LoVo (cell line): ENCODE measurements at regions not wholly inside any gene's neighbourhood (a gene's known extent, or its start where the extent isn't known, plus 50 kb on each side); places are given as distances from the start of the nearest gene placed in this dataset.

Source experiments
- DNase-seq: peaks from one replicate; pipeline ENCODE4 v3.0.0-alpha.2; 2016; ENCODE audit warnings: low spot score

DNA sequence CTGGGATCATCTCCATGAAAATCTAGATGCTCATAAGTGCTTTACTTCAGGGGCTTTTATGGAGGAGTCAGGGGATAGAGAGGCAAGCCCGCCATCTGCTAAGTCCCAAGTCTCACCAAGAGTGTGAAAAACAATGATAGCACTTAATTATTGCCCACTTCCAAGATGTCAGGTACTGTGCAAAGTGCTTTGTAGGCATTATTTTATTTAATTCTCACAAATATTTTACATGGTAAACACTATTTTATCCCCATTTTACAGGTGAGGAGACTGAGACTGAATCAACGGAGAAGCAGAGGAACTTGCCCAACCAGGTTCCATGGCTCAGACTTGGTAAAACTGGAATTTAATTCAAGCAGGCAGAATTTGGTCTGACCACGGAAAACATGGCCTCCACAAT is 147.5 kb downstream of the ACKR3 start:
- DNase-seq = no peak

DNA sequence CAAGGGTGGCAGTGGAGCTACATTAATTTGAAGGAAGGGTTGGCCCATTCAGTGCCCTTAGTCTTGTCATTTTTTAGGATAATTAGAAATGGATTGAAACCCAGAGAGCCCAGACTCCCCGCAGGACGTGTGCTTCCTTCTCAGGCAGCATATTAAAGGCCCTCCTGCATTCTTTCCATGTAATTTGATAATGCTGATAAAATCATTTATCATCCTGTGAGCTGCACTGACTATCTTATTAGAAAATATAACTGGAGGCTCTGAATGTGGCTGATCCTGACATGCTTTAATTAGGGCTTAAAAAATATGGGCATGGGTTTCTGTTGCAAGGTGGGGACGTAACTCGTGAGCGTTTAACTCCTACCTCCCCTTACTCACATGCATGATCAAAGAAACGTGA is 148.1 kb downstream of the ACKR3 start:
- DNase-seq = no peak

DNA sequence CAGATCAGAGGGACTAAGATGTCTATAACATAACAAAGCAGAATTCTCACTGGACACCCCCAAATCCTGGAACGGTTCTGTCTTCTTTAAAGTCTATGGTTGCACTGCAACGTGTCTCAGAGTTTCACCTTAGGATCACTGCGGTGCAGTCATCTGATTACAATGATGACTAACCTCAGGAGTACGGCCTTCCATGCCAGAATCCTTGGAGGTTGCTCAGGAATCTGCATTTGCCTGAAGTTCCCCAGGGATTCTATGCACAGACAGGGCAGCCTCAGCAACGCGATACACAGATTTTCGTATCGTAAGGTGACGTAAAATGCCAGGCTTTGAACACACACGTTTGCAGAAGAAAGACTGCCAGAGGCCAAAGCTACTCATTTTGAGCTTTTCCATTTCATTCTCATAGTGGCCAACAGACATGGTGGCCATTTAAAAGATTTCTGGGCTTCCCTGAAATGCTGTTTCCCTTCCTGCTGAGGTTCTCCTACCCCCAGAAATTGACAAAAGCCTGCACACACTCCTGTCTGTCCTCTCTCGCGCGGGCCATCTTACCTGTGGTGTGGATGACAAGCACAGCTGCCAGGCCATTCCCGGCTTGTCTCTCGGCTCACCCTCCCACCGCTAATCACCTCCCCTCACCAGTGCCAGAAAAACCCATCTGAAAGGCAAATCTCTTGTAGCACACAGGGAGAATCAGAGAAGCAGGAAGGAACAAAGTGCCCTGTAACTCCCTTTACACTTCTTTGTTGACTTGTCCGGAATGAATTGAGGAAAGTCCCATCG is 148.8 kb downstream of the ACKR3 start:
- no peak for DNase-seq

DNA sequence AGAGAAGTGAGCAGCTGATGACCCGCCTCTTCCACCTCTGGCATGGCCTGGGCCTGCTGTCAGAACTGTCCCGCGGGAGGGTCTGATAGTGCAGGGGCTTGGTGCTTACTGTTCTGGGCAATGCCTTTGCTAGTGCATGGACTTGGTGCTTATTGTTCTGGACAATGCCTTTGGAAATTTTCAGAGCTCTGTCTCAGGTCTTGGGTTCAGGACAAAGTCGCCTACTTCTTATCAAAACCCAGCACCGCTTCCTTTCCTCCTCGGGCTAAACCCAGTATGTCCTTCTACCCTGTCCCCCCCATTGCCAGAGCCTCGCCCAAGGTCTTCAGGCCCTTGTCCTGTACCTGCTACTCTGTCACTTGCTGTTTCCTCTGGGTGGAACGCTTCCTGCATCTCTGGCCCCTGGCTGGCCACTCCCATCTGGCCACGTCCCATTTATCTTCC is 149.6 kb downstream of the ACKR3 start:
- no peak for DNase-seq

DNA sequence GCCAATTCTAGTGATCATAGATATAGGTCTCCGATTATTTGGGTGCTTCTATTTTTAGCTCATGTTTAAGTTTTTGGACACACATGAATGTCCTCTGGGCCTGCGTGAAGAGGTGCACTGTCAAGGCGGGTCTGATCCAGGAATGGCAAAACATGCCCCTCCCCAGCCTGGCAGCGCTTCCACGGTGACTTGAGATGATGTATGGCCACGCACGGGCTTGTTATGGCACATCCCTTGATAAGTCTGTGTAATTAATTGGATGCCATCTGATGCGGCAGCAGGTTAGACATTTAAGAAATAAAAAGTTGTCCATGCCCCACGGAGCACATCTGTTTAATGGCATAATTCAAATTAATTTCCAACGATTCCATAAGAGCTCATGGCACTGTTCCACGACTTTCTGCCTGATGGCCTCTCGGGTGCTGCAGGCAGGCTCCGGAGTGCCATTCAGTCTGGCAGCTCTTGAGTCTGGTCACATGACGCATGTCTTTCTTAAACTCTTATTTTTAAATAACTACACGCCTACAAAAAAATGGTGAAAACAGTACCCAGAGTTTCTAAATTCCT is 151.4 kb downstream of the ACKR3 start:
- no peak for DNase-seq

DNA sequence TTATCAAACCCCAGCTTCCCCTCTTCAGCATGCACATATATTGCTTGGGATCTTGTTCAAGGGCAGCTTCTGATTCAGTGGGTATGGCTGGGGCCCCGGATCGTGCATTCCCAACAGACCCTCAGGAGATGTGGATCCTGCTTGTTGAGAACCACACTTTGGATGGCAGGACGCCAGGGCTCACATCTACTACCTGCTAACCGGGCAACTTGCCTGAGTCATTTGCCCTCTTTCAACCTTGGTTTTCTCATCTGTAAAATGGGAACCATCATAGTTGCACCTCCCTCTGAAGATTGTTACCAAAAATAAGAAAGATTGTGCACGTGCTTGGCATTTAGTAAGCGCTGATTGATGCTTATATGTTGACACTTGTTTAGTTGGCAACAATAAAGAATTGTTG is 154.6 kb downstream of the ACKR3 start:
- no peak for DNase-seq

DNA sequence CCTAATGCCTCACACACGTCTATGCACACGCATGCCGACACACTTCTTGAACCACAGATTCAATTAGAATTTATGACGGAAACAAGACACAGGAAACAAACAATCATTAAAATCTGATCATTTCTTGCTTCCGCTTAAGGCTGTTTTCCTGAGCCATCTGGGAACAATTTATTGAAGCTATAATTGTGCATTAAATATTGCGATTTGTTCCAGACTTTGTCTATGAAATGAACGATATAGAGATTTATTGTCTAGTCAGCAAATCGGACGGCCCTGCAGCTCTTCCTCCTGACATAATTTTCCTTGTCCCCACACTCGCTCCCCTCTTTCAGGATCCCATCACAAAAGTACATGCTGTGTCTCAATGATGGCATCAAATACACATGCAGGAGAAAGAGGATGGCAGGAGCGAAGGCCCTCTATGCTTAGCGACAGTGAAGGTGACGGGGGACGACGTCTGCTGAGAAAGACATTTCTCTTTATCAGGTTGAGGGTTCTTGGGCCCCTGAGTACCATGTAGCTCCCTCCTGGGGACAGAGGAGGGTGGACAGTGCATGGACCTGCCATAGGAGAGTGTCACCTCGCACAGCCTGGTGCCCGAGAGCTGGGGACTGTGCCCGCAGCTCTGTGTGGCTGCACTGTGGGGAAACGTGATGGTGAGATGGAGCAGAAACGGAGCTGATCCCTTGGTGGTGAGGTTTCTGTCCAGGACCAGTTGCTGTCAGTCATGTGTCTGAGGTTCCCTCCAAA is 157.3 kb downstream of the ACKR3 start:
- no peak for DNase-seq

DNA sequence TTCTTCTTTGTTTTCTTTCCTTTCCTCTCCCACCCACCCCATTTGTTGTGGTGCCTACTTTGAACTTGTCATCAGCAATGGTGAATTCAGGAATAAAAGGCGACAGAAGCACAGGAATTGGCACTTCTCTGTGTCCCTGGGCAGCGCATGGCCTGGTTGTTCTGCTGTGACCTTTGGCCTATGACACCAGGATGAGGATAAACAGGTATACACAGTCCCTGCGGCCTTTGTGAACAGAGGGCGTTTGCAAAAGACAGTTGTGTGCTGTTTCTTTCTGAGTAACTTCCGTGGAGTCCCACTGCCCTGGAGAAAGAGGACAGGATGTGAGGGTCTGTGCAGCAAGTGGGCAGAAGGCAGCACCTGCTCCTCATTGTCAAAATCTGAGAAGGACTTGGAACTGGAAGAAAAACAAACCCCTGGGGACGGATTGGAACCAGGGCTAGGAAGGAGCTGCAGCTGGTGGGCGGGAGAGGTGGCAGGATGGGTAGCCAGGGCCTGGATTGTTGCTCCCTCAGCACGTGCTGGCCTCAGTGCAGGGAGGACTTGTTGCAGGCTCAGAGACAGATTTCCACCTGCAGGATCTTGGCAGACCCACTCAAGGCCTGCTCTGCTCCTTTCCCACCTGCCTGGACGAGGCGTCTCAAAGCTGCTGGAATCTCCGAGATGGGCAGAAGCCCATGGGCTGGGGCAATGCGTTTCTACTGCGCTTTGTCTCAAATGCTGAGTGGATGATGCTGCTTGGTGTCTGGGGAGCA is 159.5 kb downstream of the ACKR3 start:
- no peak for DNase-seq

DNA sequence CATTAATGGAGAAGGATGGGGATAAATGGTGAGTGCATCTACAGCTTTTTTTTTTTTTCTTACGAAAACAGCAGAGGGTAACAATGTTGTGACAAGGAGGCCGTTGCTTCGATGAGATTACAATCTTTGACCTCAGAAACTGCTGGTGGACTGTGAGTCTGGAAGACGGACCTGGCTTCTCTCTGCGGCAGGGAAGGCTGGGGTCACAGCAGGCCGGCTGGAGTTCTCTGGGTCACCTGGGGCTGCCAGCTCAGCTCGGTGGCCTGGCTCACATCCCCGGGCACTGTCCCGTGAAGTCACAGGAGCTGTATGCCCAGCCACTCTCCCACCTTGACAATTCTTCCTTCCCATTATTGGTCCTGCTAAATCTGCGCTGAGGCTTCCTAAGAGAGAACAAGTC is 160.8 kb downstream of the ACKR3 start:
- no peak for DNase-seq

DNA sequence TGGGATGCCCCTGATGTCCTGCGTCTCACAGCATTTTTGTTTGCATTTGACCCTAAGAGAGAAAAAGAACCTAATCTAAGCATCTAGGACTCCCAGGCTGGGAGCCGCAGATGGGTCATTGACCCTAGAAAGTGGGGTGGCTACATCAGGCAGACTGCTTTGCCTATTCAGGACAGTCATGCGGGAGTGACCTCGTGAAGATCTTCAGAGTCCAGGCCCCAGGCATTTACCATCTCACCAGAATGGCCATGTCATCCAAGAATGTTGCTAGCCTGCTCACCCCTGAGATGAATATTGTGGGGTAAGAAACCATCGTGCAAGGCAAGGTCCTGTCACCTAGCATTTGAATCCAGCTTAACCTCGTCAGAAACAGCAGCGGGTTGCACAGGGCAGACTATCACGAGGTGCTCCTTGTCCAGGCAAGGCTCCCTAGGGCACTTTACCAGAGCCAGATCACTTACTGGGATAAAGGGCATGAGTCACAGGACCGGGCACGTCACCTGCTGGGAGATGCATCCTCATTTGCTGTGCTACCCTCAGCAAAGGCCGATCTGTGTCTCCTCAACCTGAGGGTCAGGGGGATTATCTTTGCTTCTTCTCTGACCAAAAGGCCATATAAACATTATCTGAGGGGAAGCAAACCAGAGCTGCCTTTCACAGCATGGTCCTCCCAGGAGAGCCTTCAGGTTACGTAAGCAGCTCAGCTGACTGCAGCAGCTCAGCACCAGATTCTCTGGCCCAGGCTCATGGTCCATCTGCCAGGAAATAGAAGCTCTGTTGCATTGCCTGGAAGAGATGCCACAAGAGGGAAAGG is 162.3 kb downstream of the ACKR3 start:
- DNase-seq = peak; percentile 26

DNA sequence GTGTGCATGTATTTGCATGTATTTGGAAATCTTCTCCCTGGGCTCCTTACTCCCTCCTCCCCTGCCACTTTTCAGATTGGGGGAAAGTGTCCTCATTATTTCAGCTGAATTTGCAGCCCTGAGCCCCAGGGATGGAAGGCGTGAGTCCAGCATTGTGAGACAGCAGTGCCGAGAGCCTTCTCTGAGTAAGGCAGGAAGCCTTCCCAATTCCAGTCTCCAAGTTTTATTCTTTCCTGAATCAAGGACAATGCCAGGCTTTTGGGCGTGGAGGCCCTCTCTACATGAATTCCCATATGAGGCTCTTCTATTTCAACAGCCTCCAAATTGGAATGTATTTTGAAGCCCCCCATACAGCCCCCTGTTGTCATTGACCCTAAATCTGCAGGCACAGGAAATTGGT is 163.5 kb downstream of the ACKR3 start:
- DNase-seq = no peak

DNA sequence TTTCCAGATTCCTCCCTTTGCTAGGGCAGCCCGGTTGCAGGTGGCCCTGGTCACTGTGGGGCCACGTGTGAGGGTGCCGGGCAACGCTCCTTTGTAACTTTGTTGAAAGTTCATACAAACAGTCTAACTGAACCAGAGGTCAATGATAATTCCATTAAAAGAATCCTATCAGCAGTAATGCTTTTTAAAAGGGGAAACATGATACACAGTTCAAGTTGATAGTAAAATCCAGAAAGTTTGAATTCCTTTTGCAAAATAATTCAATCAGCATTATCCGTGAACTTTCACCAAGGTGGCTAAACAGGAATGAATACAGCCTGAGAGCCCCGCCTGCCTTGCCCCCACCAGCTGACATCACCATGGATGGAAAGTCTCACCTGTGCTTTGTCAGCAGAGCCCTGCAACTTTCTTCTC is 166.2 kb downstream of the ACKR3 start:
- no peak for DNase-seq

DNA sequence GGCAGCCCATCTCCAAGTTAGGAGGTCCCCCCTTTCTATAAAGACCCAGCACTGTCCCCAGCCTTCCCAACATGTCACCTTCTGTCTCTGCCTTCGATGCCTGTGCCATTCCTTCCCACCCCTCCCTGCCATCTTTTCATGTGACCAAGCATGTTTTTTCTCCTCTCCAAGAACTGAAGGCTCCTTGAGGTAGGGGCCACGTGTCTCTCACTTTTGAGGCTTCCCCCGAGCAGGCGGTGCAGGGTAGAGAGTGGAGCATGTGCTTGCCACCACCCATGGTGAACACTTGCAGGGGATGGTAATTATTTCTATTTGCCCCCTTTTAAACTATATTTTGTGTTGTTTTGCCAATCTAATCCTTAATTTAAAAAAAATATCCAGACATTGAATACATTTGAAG is 168.4 kb downstream of the ACKR3 start:
- no peak for DNase-seq

DNA sequence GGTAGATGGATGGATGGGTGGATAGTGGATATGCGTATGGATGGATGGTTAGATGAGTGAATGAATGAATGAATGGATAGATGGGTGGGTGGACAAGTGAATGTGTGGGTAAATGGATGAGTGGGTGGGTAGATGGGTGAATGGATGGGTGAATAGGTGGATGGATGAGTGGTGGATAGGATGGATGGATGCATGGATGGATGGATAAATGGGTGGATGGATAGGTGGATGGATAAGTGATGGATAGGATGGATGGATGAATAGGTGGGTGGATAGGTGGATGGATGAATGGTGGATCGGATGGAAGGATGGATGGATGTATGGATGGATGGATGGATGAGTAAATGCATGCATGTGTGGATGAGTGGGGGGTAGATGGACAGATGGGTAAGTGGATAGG is 169.3 kb downstream of the ACKR3 start:
- DNase-seq = no peak

DNA sequence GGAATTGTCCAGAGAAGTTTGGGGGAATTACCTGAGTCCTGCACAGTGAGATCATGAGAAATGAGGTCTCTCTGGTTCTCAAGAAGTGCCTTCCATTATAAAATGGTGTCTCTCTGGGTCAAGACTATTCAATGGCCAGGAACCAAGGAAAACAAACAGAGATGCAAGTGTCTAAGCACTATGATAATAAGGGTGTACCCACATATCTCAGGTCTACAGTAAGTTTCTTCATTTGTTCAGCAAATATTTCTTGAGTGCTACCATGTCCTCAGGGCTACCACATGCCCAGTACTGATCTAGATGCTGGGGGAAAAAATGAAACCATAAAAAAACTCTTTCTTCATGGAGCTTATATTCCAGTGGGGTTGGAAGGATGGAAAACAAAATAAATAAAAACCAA is 170.0 kb downstream of the ACKR3 start:
- no peak for DNase-seq

DNA sequence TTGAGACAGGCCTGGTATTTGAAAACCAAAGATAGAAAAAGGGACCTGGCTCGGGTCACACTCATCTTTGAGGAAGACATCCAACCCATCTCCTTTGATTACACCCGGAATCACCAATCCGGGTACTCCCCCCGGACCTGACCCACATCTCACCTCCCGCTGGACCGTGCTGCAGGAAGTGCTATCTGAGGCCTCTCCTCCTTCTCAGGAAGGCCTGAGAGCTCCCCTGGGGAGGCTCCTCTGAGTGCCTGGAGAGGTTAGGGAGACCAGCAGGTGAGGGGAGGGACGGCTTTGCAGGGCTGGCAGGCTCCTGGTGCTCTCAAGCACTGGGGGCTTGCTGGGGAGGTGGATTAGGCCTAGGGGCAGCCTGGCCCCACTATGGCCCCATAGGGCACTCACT is 170.9 kb downstream of the ACKR3 start:
- no peak for DNase-seq

DNA sequence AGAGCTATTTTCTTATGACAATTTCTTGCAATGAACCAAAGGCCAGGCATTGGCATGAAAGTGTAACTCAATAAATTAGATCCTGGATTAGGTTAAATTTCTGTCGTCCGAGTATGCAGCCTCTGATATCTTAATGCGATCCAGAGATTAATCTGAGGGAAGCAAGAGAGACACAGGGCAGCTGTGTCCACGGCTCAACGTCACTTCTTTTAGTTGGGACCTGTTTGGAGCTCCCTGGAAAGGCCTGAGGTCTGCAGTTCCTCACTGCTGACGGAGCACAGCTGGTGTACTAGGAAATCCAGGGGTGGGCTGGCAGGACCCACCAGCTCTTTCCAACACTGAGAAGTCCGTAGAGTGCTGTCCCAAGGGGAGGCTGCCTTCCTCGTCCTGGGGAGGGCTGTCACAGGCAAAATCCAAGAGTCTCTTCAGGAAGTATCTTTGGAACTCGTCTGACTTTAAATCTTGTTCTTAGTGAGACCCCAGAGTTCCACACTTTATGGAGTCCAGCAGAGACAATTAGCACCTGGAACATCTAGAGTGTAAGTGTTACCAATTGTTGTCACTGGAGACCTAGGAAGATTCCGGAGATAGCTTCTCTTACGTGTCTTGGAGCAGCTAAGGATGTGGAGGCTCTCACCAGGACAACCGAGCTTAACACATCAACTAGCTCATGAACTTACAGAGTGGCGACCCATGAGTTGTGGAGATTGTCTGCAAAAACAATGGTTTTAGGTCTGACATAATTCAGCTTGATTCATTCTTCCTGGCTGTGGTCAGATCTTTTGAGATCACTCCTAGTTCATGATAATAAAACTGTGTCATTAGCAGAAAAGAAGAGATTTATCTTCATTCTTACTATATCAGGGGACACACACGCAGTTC is 173.7 kb downstream of the ACKR3 start:
- DNase-seq = no peak

DNA sequence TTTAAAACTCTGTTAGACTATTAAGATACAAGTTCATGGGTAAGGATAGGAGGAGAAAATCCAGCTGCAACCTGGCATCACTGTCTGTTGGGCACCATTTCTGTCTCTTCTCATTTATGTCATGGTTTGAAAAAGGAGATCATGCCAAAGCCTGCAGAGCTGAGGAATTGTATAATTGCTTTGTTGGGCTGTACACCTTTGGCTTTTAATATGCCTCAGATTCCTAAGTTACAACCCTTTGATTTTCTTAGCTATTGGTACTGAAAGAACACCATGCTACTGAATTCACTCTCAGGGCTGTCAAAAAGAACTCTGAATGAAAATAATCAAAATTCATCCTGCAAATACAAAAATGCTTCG is 174.3 kb downstream of the ACKR3 start:
- no peak for DNase-seq

DNA sequence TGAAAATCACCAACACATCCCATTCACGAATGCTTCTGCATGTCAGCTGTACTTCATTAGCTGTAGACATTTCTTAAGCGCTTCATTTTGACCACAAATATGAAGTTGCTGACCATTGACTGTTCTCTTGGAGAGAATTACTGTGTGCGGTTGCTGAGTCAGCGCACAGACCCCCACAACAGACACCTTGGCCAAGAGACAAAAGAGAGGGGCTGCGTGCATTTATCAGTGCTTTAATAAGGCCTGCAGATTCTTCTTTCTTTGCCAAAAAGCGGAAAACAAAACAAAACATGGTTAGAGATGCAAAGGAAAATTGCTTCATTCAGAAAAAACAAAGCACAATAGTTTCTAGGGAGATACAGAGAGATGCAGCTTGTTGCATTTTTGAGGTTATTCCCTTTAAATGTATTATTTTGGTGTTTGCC is 174.7 kb downstream of the ACKR3 start:
- DNase-seq = no peak

DNA sequence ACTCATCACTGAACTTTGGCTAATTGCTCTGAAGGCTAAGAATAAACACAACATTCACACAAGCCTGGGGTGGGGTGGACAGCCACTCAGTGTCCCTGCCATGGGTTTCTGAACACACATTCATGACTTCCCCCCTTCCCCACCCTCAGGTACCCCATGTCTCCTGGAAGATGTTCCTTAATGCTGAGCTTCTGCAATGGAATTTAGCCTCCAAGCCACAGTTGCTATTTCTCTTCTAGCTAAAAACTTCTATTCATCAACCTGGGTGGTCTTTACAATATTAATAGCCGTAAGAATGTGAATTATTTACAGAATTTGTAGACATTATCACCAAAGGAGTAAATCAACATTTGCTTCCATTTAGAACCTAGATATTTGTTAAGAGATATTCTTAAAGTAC is 175.1 kb downstream of the ACKR3 start:
- no peak for DNase-seq
